ENCODE measurements at regions not wholly inside any gene's neighbourhood (a gene's known extent, or its start where the extent isn't known, plus 50 kb on each side); places are given as distances from the start of the nearest gene placed in this dataset.

- TF ChIP-seq, protein P1, sequence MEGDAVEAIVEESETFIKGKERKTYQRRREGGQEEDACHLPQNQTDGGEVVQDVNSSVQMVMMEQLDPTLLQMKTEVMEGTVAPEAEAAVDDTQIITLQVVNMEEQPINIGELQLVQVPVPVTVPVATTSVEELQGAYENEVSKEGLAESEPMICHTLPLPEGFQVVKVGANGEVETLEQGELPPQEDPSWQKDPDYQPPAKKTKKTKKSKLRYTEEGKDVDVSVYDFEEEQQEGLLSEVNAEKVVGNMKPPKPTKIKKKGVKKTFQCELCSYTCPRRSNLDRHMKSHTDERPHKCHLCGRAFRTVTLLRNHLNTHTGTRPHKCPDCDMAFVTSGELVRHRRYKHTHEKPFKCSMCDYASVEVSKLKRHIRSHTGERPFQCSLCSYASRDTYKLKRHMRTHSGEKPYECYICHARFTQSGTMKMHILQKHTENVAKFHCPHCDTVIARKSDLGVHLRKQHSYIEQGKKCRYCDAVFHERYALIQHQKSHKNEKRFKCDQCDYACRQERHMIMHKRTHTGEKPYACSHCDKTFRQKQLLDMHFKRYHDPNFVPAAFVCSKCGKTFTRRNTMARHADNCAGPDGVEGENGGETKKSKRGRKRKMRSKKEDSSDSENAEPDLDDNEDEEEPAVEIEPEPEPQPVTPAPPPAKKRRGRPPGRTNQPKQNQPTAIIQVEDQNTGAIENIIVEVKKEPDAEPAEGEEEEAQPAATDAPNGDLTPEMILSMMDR (IDR thresholded peaks at IDR 0.05), result no peak
- TF ChIP-seq EP300 (IDR thresholded peaks at IDR 0.05), result no peak
Measured at GRCh38 chr2:59066787-59067399, 825.8 kb upstream of the FANCL start.
